DND-41 (cell line): ENCODE measurements at regions not wholly inside any gene's neighbourhood (a gene's known extent, or its start where the extent isn't known, plus 50 kb on each side); places are given as distances from the start of the nearest gene placed in this dataset.

Experiments used
- ATAC-seq: fragments of 200-7000 bp; cut with Tn5 transposase; 3 replicates; pipeline ENCODE4 v1.9.1; 2021; ENCODE audit warnings: low read depth; ENCODE audit not compliant: insufficient read depth
- DNase-seq: peaks from one replicate; pipeline ENCODE4 v3.0.0-alpha.2; 2020
- H2AFZ ChIP-seq: 2 replicates; pipeline ENCODE4 v1.6.0; 2012; ENCODE audit warnings: low read depth, low read length
- H3K27ac ChIP-seq: 2 replicates; pipeline ENCODE4 v1.5.1; 2012; ENCODE audit warnings: low read length, inconsistent platforms
- H3K27me3 ChIP-seq: fragments of 200-600 bp; sonication (generic); 2 replicates; pipeline ENCODE4 v1.6.0; 2012; ENCODE audit warnings: low read length, mild to moderate bottlenecking, inconsistent platforms; ENCODE audit not compliant: insufficient read depth, poor library complexity
- H3K36me3 ChIP-seq: 2 replicates; pipeline ENCODE4 v1.5.1; 2012; ENCODE audit warnings: low read length, inconsistent platforms; ENCODE audit not compliant: insufficient read depth
- H3K4me1 ChIP-seq: 2 replicates; pipeline ENCODE4 v1.5.1; 2012; ENCODE audit warnings: mild to moderate bottlenecking, low read length; ENCODE audit not compliant: insufficient read depth
- H3K4me2 ChIP-seq: 2 replicates; pipeline ENCODE4 v1.6.0; 2012; ENCODE audit warnings: mild to moderate bottlenecking, moderate library complexity, low read length, inconsistent platforms; ENCODE audit not compliant: insufficient read depth
- H3K4me3 ChIP-seq, 2 experiments: fragments of 200-600 bp in 1 of 2; shearing (Covaris generic) in 1 of 2; 2 replicates each; pipeline ENCODE4 v1.5.1; 2012 to 2016; ENCODE audit warnings: inconsistent platforms in 2 of 2, low read length in 2 of 2, mild to moderate bottlenecking in 2 of 2, low read depth in 1 of 2, moderate library complexity in 1 of 2
- H3K79me2 ChIP-seq: 2 replicates; pipeline ENCODE4 v1.6.0; 2012; ENCODE audit warnings: low read length, inconsistent platforms; ENCODE audit not compliant: insufficient read depth
- H3K9ac ChIP-seq: 2 replicates; pipeline ENCODE4 v1.6.0; 2012; ENCODE audit warnings: low read depth, mild to moderate bottlenecking, inconsistent platforms, low read length, moderate library complexity
- H3K9me3 ChIP-seq: 2 replicates; pipeline ENCODE4 v1.5.1; 2012; ENCODE audit warnings: low read length, moderate library complexity, mild to moderate bottlenecking, inconsistent platforms; ENCODE audit not compliant: insufficient read depth, severe bottlenecking
- H4K20me1 ChIP-seq: 2 replicates; pipeline ENCODE4 v1.6.0; 2012; ENCODE audit warnings: low read length; ENCODE audit not compliant: insufficient read depth
- EZH2 ChIP-seq: IDR thresholded peaks from 3 replicates; pipeline ENCODE4 v1.6.1; 2012; ENCODE audit warnings: borderline replicate concordance, low read depth, mild to moderate bottlenecking, moderate library complexity, low read length, inconsistent platforms; ENCODE audit not compliant: severe bottlenecking
- TF ChIP-seq, protein P1 (sequence below): IDR thresholded peaks from 2 replicates; pipeline ENCODE4 v1.5.1; 2012; ENCODE audit warnings: borderline replicate concordance, low read length, moderate library complexity, mild to moderate bottlenecking; ENCODE audit not compliant: poor library complexity, severe bottlenecking; ENCODE audit errors: extremely low read depth

- Histone ChIP-seq H4K20me1 (no peaks in the 10 kb centered on the region), H3K4me1 (no peaks in the 10 kb centered on the region), H3K4me3 (no peak overlapping the region), H3K27me3 (no peaks in the 10 kb centered on the region), H3K9me3 (no peaks in the 10 kb centered on the region), H3K36me3 (no peaks in the 10 kb centered on the region), H3K79me2 (no peaks in the 10 kb centered on the region), H3K4me2 (no peak overlapping the region), H2AFZ (no peak overlapping the region), H3K9ac (no peak overlapping the region), H3K27ac (no peak overlapping the region)
- no peak for ATAC-seq
- TF ChIP-seq, protein P1, sequence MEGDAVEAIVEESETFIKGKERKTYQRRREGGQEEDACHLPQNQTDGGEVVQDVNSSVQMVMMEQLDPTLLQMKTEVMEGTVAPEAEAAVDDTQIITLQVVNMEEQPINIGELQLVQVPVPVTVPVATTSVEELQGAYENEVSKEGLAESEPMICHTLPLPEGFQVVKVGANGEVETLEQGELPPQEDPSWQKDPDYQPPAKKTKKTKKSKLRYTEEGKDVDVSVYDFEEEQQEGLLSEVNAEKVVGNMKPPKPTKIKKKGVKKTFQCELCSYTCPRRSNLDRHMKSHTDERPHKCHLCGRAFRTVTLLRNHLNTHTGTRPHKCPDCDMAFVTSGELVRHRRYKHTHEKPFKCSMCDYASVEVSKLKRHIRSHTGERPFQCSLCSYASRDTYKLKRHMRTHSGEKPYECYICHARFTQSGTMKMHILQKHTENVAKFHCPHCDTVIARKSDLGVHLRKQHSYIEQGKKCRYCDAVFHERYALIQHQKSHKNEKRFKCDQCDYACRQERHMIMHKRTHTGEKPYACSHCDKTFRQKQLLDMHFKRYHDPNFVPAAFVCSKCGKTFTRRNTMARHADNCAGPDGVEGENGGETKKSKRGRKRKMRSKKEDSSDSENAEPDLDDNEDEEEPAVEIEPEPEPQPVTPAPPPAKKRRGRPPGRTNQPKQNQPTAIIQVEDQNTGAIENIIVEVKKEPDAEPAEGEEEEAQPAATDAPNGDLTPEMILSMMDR, result no peak
- no peak for TF ChIP-seq EZH2
- DNase-seq, result no peak
Observed at GRCh38 chr9:78654324-78654723, 357.4 kb downstream of the PSAT1 start.

- H3K36me3 ChIP-seq, result no peaks in the 10 kb centered on the region
- H3K27me3 ChIP-seq, result no peaks in the 10 kb centered on the region
- no peak overlapping the region for H2AFZ ChIP-seq
- H3K9me3 ChIP-seq, result no peaks in the 10 kb centered on the region
- ATAC-seq (no peak), DNase-seq (no peak)
- no peaks in the 10 kb centered on the region for H3K79me2 ChIP-seq
- no peaks in the 10 kb centered on the region for H3K4me1 ChIP-seq
- no peaks in the 10 kb centered on the region for H4K20me1 ChIP-seq
- H3K9ac ChIP-seq, result no peak overlapping the region
- TF ChIP-seq, protein P1, result no peak
- TF ChIP-seq EZH2, result no peak
- H3K4me3 ChIP-seq, result no peak overlapping the region
- H3K27ac ChIP-seq, result no peak overlapping the region
- H3K4me2 ChIP-seq, result no peak overlapping the region
Observed at GRCh38 chr9:78663369-78663768, 366.4 kb downstream of the PSAT1 start.

GRCh38 chr9:78664370-78664769 lies 367.4 kb downstream of the PSAT1 start:
- no peak overlapping the region for H3K27ac ChIP-seq
- no peak for ATAC-seq
- DNase-seq, result no peak
- H3K27me3 ChIP-seq, result no peaks in the 10 kb centered on the region
- no peaks in the 10 kb centered on the region for H3K4me1 ChIP-seq
- H3K9ac ChIP-seq, result no peak overlapping the region
- H2AFZ ChIP-seq, result no peak overlapping the region
- H3K4me2 ChIP-seq, result no peak overlapping the region
- no peak for TF ChIP-seq EZH2
- TF ChIP-seq, protein P1, result no peak
- H3K79me2 ChIP-seq, result no peaks in the 10 kb centered on the region
- H3K36me3 ChIP-seq, result no peaks in the 10 kb centered on the region
- no peaks in the 10 kb centered on the region for H3K9me3 ChIP-seq
- H4K20me1 ChIP-seq, result no peaks in the 10 kb centered on the region
- no peak overlapping the region for H3K4me3 ChIP-seq
